OCI-LY1 (cell line): ENCODE measurements at regions not wholly inside any gene's neighbourhood (a gene's known extent, or its start where the extent isn't known, plus 50 kb on each side); places are given as distances from the start of the nearest gene placed in this dataset.

ENCODE experiments used
- EZH2 ChIP-seq: fragments of 200-600 bp; sonication (generic), shearing (Covaris generic); IDR thresholded peaks from 2 replicates; pipeline ENCODE4 v1.8.0; 2017; ENCODE audit warnings: borderline replicate concordance, mixed run types, mild to moderate bottlenecking, antibody characterized with exemption, low read length, moderate library complexity, mixed read lengths
- TF ChIP-seq, protein P1 (sequence below): fragments of 200-600 bp; sonication (generic), shearing (Covaris generic); IDR thresholded peaks from 2 replicates; pipeline ENCODE4 v1.5.1; 2017; ENCODE audit warnings: mild to moderate bottlenecking, antibody characterized with exemption, low read length, moderate library complexity, mixed read lengths

DNA sequence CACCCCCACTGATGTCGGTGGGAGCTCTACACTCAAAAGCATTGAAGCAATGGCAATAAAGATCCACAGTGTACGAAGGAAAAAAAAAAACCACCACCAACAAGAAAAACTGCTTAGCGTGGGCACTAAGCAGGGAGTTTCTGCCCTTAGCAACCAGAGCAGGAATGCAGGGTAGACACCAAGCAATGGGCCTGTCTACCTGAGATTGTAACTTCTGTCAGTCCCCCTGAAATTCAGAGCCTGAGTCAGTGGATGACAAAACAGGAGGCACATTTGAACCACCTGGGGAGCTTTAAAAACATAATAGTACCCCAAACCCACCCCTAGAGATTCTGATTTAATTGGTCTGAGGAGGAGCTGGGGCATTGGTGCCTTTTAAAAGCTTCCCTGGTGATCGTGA is 275.2 kb downstream of the SATB1 start:
- TF ChIP-seq, protein P1, sequence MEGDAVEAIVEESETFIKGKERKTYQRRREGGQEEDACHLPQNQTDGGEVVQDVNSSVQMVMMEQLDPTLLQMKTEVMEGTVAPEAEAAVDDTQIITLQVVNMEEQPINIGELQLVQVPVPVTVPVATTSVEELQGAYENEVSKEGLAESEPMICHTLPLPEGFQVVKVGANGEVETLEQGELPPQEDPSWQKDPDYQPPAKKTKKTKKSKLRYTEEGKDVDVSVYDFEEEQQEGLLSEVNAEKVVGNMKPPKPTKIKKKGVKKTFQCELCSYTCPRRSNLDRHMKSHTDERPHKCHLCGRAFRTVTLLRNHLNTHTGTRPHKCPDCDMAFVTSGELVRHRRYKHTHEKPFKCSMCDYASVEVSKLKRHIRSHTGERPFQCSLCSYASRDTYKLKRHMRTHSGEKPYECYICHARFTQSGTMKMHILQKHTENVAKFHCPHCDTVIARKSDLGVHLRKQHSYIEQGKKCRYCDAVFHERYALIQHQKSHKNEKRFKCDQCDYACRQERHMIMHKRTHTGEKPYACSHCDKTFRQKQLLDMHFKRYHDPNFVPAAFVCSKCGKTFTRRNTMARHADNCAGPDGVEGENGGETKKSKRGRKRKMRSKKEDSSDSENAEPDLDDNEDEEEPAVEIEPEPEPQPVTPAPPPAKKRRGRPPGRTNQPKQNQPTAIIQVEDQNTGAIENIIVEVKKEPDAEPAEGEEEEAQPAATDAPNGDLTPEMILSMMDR, result no peak
- TF ChIP-seq EZH2, result no peak
